MV-4-11 (cell line): ENCODE measurements at regions not wholly inside any gene's neighbourhood (a gene's known extent, or its start where the extent isn't known, plus 50 kb on each side); places are given as distances from the start of the nearest gene placed in this dataset.

Source experiments
- DNase-seq: peaks from one replicate; lab custom pipeline; 2025; lab: John Stamatoyannopoulos, UW

- no peak for DNase-seq
Observed at GRCh38 chr6:71430018-71430417, 141.4 kb downstream of the OGFRL1 start.

GRCh38 chr6:71433441-71433840, 144.8 kb downstream of the OGFRL1 start:
- DNase-seq: no peak

GRCh38 chr6:71444222-71444621, 155.6 kb downstream of the OGFRL1 start:
- no peak for DNase-seq

GRCh38 chr6:71446057-71446456, 157.4 kb downstream of the OGFRL1 start:
- no peak for DNase-seq

GRCh38 chr6:71446470-71446869, 157.9 kb downstream of the OGFRL1 start:
- DNase-seq: no peak

- no peak for DNase-seq
Observed at GRCh38 chr6:71452697-71453370, 164.2 kb downstream of the OGFRL1 start.

- DNase-seq: no peak
Observed at GRCh38 chr6:71453371-71453706, 164.7 kb downstream of the OGFRL1 start.

GRCh38 chr6:71454056-71454455, 165.4 kb downstream of the OGFRL1 start:
- DNase-seq: peak; percentile 53

- DNase-seq: no peak
Observed at GRCh38 chr6:71457929-71458328, 169.3 kb downstream of the OGFRL1 start.

GRCh38 chr6:71459162-71459561, 170.6 kb downstream of the OGFRL1 start:
- no peak for DNase-seq

- DNase-seq: no peak
Observed at GRCh38 chr6:71460933-71461332, 172.3 kb downstream of the OGFRL1 start.

GRCh38 chr6:71463061-71463460, 174.4 kb downstream of the OGFRL1 start:
- no peak for DNase-seq

GRCh38 chr6:71465096-71465495, 176.5 kb downstream of the OGFRL1 start:
- no peak for DNase-seq

- no peak for DNase-seq
Observed at GRCh38 chr6:71466362-71466761, 177.8 kb downstream of the OGFRL1 start.

GRCh38 chr6:71468038-71468437, 179.4 kb downstream of the OGFRL1 start:
- DNase-seq: no peak

GRCh38 chr6:71468841-71469700, 180.5 kb downstream of the OGFRL1 start:
- no peak for DNase-seq

GRCh38 chr6:71471718-71472117, 183.1 kb downstream of the OGFRL1 start:
- DNase-seq: no peak

- no peak for DNase-seq
Observed at GRCh38 chr6:71473926-71474325, 185.3 kb downstream of the OGFRL1 start.

GRCh38 chr6:71474942-71475341, 186.3 kb downstream of the OGFRL1 start:
- DNase-seq: no peak

- DNase-seq: no peak
Observed at GRCh38 chr6:71476371-71476770, 187.8 kb downstream of the OGFRL1 start.

GRCh38 chr6:71476872-71477271, 188.3 kb downstream of the OGFRL1 start:
- DNase-seq: no peak

- peak; percentile 6 for DNase-seq
Observed at GRCh38 chr6:71478834-71479541, 190.4 kb downstream of the OGFRL1 start.

GRCh38 chr6:71480577-71480976, 192.0 kb downstream of the OGFRL1 start:
- DNase-seq: no peak
